Fibroblast of the aortic adventitia (primary cell): ENCODE measurements at regions not wholly inside any gene's neighbourhood (a gene's known extent, or its start where the extent isn't known, plus 50 kb on each side); places are given as distances from the start of the nearest gene placed in this dataset.

Source experiments
- DNase-seq: peaks from one replicate; pipeline ENCODE4 v3.0.0-alpha.2; 2010; ENCODE audit warnings: low read depth
- H3K4me3 ChIP-seq: 2 replicates; pipeline ENCODE4 v1.5.1; 2011; ENCODE audit warnings: low read depth, mild to moderate bottlenecking, control low read depth, low read length, moderate library complexity
- CTCF ChIP-seq: IDR thresholded peaks from 2 replicates; pipeline ENCODE4 v1.5.1; 2011; ENCODE audit warnings: mild to moderate bottlenecking, low read length, control low read depth, inconsistent platforms; ENCODE audit not compliant: insufficient read depth

DNA sequence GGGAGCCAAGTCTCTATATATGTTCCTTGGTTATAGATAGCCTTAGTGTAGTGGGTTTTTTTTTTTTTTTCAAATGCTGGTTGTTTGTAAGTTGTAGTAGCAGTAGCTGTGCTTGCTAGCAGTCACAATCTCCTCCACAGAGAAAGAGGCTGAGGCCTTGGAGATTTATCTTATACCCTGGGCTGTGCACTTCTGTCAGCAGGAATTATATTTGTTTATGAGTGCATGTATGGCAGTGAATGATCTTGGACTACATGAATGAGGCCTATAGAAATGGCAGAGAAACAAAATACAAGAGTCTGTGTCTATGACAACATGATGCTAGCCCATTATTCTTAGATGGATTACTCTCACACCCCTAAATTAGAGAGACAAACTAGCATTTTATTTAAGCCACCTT, 1674.2 kb upstream of the ADGRL3 start:
- H3K4me3 ChIP-seq: no peak overlapping the region
- no peak for TF ChIP-seq CTCF
- no peak for DNase-seq

- no peak for DNase-seq
- TF ChIP-seq CTCF: no peak
These were observed 1664.6 kb upstream of the ADGRL3 start for GRCh38 chr4:59535541-59535940.

GRCh38 chr4:59536428-59536827, 1663.7 kb upstream of the ADGRL3 start:
- H3K4me3 ChIP-seq: no peak overlapping the region
- no peak for TF ChIP-seq CTCF
- no peak for DNase-seq

More at GRCh38 chr4:59535541-59535940, 1664.6 kb upstream of the ADGRL3 start:
- H3K4me3 ChIP-seq: no peak overlapping the region

DNA sequence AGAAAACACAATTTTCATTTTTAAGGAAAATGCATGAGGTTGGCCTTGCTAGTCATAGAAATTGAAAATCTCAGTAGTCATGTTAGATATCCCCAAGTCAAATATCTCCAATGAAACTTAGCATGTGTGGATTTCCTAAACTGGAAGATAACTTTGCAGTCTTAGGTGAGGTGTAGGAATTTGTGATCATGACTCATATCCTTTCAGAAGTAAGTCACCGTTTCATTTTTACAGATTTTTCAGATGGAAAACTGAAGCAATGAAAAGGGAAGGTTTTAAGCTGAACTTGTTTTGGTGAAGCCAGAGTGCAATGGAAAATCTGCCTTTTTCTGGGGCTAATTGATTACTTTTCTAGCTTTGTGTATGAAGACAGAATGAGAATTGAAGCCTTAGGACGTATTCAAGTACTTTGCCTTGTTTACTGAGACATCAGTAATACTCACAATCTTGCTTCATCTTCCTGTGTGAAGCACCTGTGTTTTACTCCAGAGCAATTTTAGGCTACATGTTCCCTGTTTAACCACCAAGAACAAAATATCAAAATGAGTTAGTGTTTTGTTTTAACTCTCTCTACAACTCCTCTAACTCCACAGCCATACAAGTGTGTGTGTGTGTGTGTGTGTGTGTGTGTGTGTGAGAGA, 1662.8 kb upstream of the ADGRL3 start:
- no peak overlapping the region for H3K4me3 ChIP-seq
- no peak for TF ChIP-seq CTCF
- DNase-seq: no peak

DNA sequence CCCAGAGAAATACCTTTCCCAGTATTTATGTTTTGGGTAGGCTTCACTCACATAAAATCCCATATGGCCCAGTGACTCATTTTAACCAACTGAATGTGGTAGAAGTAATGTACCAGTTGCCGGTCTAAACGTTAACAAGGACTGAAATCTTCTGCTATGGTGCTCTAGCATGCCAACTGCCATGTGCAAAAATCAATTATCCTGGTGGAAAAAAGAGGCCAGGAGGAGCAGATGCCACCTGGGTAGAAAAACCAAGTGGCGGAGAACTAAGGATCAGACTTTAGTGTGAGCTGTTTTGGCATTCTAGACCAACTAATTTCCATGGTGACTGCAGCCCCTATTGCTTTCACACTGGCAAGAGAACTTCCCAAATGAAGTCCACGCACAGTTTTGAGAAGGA, 1660.7 kb upstream of the ADGRL3 start:
- H3K4me3 ChIP-seq: no peak overlapping the region
- TF ChIP-seq CTCF: no peak
- no peak for DNase-seq

DNA sequence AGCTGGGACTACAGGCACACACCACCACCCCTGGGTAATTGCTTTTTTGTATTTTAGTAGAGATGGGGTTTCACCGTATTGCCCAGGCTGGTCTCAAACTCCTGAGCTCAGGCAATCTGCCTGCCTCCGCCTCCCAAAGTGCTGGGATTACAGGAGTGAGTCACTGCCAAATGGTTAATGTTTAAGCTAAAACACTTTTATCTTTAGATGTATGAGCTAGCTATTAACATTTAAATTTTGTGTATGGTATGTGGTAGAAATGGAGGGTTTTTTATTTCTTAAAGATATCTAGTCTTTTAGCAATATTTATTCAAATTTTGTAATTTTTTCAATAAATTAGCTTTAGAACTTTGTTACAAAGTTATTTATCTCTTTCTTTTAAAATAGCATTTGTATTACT, 1659.8 kb upstream of the ADGRL3 start:
- no peak for TF ChIP-seq CTCF
- no peak for DNase-seq
- H3K4me3 ChIP-seq: no peak overlapping the region
